ENCODE measurements at regions not wholly inside any gene's neighbourhood (a gene's known extent, or its start where the extent isn't known, plus 50 kb on each side); places are given as distances from the start of the nearest gene placed in this dataset.
A peak's percentile ranks its signal among the peaks of the same experiment; 100 is the strongest.

GRCh38 chr6:41439524-41440418, 104.4 kb downstream of the NCR2 start:
- intact Hi-C loops (cut with DNase I; ENCODE audit: low total_unique reads) = no loop called here
- Histone ChIP-seq H3K36me3 (ENCODE audit: low read depth, missing control alignments) (no peaks in the 10 kb centered on the region), H3K4me3 (no peak overlapping the region), H3K4me1 (peaks cover 25% of the 10 kb centered on the region), H3K9me3 (no peaks in the 10 kb centered on the region), H3K27me3 (no peaks in the 10 kb centered on the region), H3K27ac (no peak overlapping the region)
- no peak for DNase-seq
- TF ChIP-seq POLR2A (IDR thresholded peaks at IDR 0.05) = no peak
- TF ChIP-seq, protein P1, sequence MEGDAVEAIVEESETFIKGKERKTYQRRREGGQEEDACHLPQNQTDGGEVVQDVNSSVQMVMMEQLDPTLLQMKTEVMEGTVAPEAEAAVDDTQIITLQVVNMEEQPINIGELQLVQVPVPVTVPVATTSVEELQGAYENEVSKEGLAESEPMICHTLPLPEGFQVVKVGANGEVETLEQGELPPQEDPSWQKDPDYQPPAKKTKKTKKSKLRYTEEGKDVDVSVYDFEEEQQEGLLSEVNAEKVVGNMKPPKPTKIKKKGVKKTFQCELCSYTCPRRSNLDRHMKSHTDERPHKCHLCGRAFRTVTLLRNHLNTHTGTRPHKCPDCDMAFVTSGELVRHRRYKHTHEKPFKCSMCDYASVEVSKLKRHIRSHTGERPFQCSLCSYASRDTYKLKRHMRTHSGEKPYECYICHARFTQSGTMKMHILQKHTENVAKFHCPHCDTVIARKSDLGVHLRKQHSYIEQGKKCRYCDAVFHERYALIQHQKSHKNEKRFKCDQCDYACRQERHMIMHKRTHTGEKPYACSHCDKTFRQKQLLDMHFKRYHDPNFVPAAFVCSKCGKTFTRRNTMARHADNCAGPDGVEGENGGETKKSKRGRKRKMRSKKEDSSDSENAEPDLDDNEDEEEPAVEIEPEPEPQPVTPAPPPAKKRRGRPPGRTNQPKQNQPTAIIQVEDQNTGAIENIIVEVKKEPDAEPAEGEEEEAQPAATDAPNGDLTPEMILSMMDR (IDR thresholded peaks at IDR 0.05) = no peak
- WGBS, 2 donors = 71 to 75% methylated on average over 8 of the region's 8 CpGs

- Histone ChIP-seq H3K36me3 (ENCODE audit: low read depth, missing control alignments) (no peaks in the 10 kb centered on the region), H3K27me3 (no peaks in the 10 kb centered on the region), H3K9me3 (no peaks in the 10 kb centered on the region), H3K4me1 (peaks cover 20% of the 10 kb centered on the region), H3K4me3 (no peak overlapping the region), H3K27ac (no peak overlapping the region)
- TF ChIP-seq, protein P1 (IDR thresholded peaks at IDR 0.05) = no peak
- no peak for TF ChIP-seq POLR2A (IDR thresholded peaks at IDR 0.05)
- DNase-seq = no peak
- intact Hi-C loops (cut with DNase I; ENCODE audit: low total_unique reads) = no loop called here
- 94% methylated on average over 6 of the region's 6 CpGs for WGBS, 2 donors
Measured at GRCh38 chr6:41440958-41441357, 105.2 kb upstream of the FOXP4 start.

- Histone ChIP-seq H3K4me1 (peaks cover 20% of the 10 kb centered on the region), H3K4me3 (no peak overlapping the region), H3K27me3 (no peaks in the 10 kb centered on the region), H3K27ac (no peak overlapping the region), H3K36me3 (ENCODE audit: low read depth, missing control alignments) (no peaks in the 10 kb centered on the region), H3K9me3 (no peaks in the 10 kb centered on the region)
- 89 to 93% methylated on average over 9 of the region's 9 CpGs for WGBS, 2 donors
- DNase-seq = no peak
- intact Hi-C loops (cut with DNase I; ENCODE audit: low total_unique reads) = no loop called here
- no peak for TF ChIP-seq POLR2A (IDR thresholded peaks at IDR 0.05)
- TF ChIP-seq, protein P1 (IDR thresholded peaks at IDR 0.05) = no peak
Measured at GRCh38 chr6:41441598-41442351, 104.4 kb upstream of the FOXP4 start.

DNA sequence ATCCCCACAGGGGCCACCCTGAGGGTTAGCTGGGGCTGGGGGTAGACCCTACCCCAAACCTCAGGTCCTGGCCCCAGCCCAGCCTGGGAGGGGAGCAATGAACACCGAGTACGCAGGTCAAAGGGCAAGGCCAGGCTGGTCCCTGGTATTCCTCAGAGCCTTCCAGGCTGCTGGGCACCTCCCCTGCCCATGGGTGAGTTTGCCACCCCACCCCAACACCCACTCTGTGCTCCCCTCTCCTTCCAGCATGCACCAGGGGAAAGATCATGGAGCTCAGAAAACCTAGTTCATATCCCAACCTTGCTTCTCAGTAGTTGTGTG, 103.9 kb upstream of the FOXP4 start:
- Histone ChIP-seq H3K9me3 (no peaks in the 10 kb centered on the region), H3K27me3 (no peaks in the 10 kb centered on the region), H3K4me1 (peaks cover 20% of the 10 kb centered on the region), H3K27ac (no peak overlapping the region), H3K36me3 (ENCODE audit: low read depth, missing control alignments) (no peaks in the 10 kb centered on the region), H3K4me3 (peak overlapping the region in 1 of 2 donors; percentile 32)
- TF ChIP-seq POLR2A (IDR thresholded peaks at IDR 0.05) = no peak
- no peak for DNase-seq
- WGBS, 2 donors = 53% methylated on average over 2 of the region's 2 CpGs; no CpG with 5 or more reads in 1 of the 2 donors
- intact Hi-C loops (cut with DNase I; ENCODE audit: low total_unique reads) = no loop called here

GRCh38 chr6:41442800-41443501, 103.2 kb upstream of the FOXP4 start:
- Histone ChIP-seq H3K27me3 (no peaks in the 10 kb centered on the region), H3K9me3 (no peaks in the 10 kb centered on the region), H3K4me3 (peak overlapping the region; percentile 32 to 39), H3K27ac (peak overlapping the region; percentile 57 to 61), H3K4me1 (peaks cover 20% of the 10 kb centered on the region), H3K36me3 (ENCODE audit: low read depth, missing control alignments) (no peaks in the 10 kb centered on the region)
- DNase-seq = peak; percentile 76
- TF ChIP-seq POLR2A (IDR thresholded peaks at IDR 0.05) = no peak
- TF ChIP-seq, protein P1 (IDR thresholded peaks at IDR 0.05) = peak in 2 of 3 experiments; percentile 31 to 44
- WGBS, 2 donors = 3 to 7% methylated on average over 12 to 41 of the region's 42 CpGs
- intact Hi-C loops (cut with DNase I; ENCODE audit: low total_unique reads) = no loop called here
